Calu3 (cell line): ENCODE measurements at regions not wholly inside any gene's neighbourhood (a gene's known extent, or its start where the extent isn't known, plus 50 kb on each side); places are given as distances from the start of the nearest gene placed in this dataset.

Experiments used
- BruUV-seq: library from RNA; stranded (reverse); fragments of 400-500 nt; replicated peaks from 2 replicates; lab custom pipeline; 2021; lab: Mats Ljungman, UMichigan
- CTCF ChIA-PET: fragments of 300-600 bp; sonication (Branson Sonifier 250); formaldehyde crosslinking; loops from one replicate; lab custom pipeline; 2022; ENCODE audit warnings: antibody characterized with exemption; lab: Charles Lee
- DNase-seq: peaks from one replicate; pipeline ENCODE4 v3.0.0; 2022
- H3K27ac Mint-ChIP-seq: one replicate; pipeline ENCODE4 v1.8.0; 2022; ENCODE audit warnings: mixed read lengths; ENCODE audit not compliant: unreplicated experiment
- H3K27me3 Mint-ChIP-seq: one replicate; pipeline ENCODE4 v1.8.0; 2022; ENCODE audit warnings: mixed read lengths; ENCODE audit not compliant: unreplicated experiment
- H3K36me3 Mint-ChIP-seq: one replicate; pipeline ENCODE4 v1.8.0; 2022; ENCODE audit warnings: mild to moderate bottlenecking, moderate library complexity, mixed read lengths; ENCODE audit not compliant: insufficient read depth, unreplicated experiment
- H3K4me1 Mint-ChIP-seq: one replicate; pipeline ENCODE4 v1.8.0; 2022; ENCODE audit warnings: mild to moderate bottlenecking, low read depth, mixed read lengths; ENCODE audit not compliant: unreplicated experiment
- H3K4me3 Mint-ChIP-seq: one replicate; pipeline ENCODE4 v1.8.0; 2022; ENCODE audit warnings: mild to moderate bottlenecking, low read depth, moderate library complexity, mixed read lengths; ENCODE audit not compliant: unreplicated experiment
- H3K9me3 Mint-ChIP-seq: one replicate; pipeline ENCODE4 v1.8.0; 2022; ENCODE audit warnings: low read depth, mixed read lengths; ENCODE audit not compliant: unreplicated experiment
- CTCF ChIP-seq: fragments of 200-600 bp; IDR thresholded peaks from one replicate; pipeline ENCODE4 v1.8.0; 2022; ENCODE audit warnings: antibody characterized with exemption; ENCODE audit not compliant: unreplicated experiment
- intact Hi-C: fragments of 100-400 bp; cut with micrococcal nuclease; formaldehyde crosslinking; loops from one replicate; pipeline ENCODE4 v1.10.0; 2022; ENCODE audit not compliant: unreplicated experiment

GRCh38 chr13:32917504-32917903 is 98.7 kb upstream of the KL start:
- H3K9me3 Mint-ChIP-seq, result peaks cover 8% of the 10 kb centered on the region
- no peak overlapping the region for H3K4me3 Mint-ChIP-seq
- no peak overlapping the region for H3K27ac Mint-ChIP-seq
- TF ChIP-seq CTCF, result no peak
- H3K4me1 Mint-ChIP-seq, result no peaks in the 10 kb centered on the region
- BruUV-seq, result no TSS peak
- no peak for DNase-seq
- no peaks in the 10 kb centered on the region for H3K27me3 Mint-ChIP-seq
- no peaks in the 10 kb centered on the region for H3K36me3 Mint-ChIP-seq
- intact Hi-C loops, result no loop called here
- CTCF ChIA-PET, result interaction anchor here (0.6 kb wide), 1 partner anchor 72 kb away, joined by 6 read pairs; no protein-coding TSS in a partner anchor

- no peak overlapping the region for H3K4me3 Mint-ChIP-seq
- CTCF ChIA-PET, result interaction anchor here (0.6 kb wide), 1 partner anchor 12 kb away, joined by 3 read pairs; no protein-coding TSS in a partner anchor
- intact Hi-C loops, result no loop called here
- no peak for TF ChIP-seq CTCF
- no peaks in the 10 kb centered on the region for H3K4me1 Mint-ChIP-seq
- no peak overlapping the region for H3K27ac Mint-ChIP-seq
- no TSS peak for BruUV-seq
- no peaks in the 10 kb centered on the region for H3K27me3 Mint-ChIP-seq
- H3K36me3 Mint-ChIP-seq, result no peaks in the 10 kb centered on the region
- no peaks in the 10 kb centered on the region for H3K9me3 Mint-ChIP-seq
- no peak for DNase-seq
Measured at GRCh38 chr13:32923725-32924124, 92.5 kb upstream of the KL start.

GRCh38 chr13:32924886-32925285 is 91.3 kb upstream of the KL start:
- intact Hi-C loops, result no loop called here
- no peaks in the 10 kb centered on the region for H3K27me3 Mint-ChIP-seq
- TF ChIP-seq CTCF, result no peak
- H3K9me3 Mint-ChIP-seq, result no peaks in the 10 kb centered on the region
- no peaks in the 10 kb centered on the region for H3K36me3 Mint-ChIP-seq
- H3K27ac Mint-ChIP-seq, result no peak overlapping the region
- H3K4me3 Mint-ChIP-seq, result no peak overlapping the region
- H3K4me1 Mint-ChIP-seq, result no peaks in the 10 kb centered on the region
- no peak for DNase-seq
- BruUV-seq, result no TSS peak
- CTCF ChIA-PET, result no interaction called here

- Mint-ChIP-seq H3K4me1 (no peaks in the 10 kb centered on the region), H3K4me3 (no peak overlapping the region), H3K27ac (no peak overlapping the region), H3K36me3 (no peaks in the 10 kb centered on the region), H3K9me3 (no peaks in the 10 kb centered on the region), H3K27me3 (no peaks in the 10 kb centered on the region)
- CTCF ChIA-PET, result no interaction called here
- BruUV-seq, result no TSS peak
- no peak for DNase-seq
- TF ChIP-seq CTCF, result no peak
- intact Hi-C loops, result no loop called here
Measured at GRCh38 chr13:32925506-32925905, 90.7 kb upstream of the KL start.
